ENCODE measurements at regions not wholly inside any gene's neighbourhood (a gene's known extent, or its start where the extent isn't known, plus 50 kb on each side); places are given as distances from the start of the nearest gene placed in this dataset.

DNA sequence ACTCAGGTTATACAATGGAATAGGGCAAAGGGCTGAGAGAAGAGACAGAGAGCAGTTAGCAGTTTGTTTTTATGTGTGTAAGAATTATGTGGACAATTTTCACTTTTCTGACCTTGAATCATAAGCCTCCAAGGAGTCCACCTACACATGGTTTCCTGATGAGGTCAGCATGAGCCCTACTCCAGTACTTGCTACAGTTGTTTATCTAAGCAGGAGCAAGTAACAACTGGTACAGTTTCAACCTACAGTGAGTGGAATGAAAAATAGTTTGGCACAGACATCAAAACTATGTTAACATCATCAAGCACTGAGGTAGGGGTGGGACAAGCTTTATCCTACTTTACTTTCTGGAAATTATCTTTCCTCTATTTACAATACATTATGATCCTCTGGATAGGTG is 426.7 kb upstream of the ID4 start:
- no peak for DNase-seq (ENCODE audit: low read depth)

- peak; percentile 26 for DNase-seq (ENCODE audit: low read depth)
Observed at GRCh38 chr6:19413323-19413722, 423.8 kb upstream of the ID4 start.

DNA sequence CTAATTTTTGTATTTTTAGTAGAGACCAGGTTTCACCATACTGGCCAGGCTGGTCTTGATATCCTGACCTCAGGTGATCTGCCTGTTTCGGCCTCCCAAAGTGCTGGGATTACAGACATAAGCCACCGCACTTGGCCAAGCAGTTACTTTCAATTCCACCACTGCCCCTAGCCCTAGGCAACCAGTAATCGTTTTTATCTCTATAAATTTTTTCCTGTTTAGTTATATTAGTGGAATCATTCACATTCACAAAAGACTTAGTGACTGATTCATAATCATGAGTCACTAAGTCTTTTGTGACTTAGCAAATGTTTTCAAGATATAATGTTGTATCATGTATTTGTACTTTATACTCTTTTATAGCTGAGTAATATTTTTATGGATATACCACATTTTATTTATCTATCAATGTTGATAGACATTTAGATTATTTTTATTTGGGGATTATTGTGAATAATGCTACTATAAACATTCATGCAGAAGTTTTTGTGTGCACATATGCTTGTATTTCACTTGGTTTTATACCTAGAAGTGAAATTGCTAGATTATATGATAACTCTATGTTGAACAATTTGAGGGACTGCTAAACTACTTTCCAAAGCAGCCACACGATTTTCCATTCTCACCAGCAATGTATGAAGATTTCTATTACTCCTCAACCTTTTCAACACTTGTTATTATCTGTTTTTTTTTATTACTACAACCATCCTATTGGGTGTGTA is 421.4 kb upstream of the ID4 start:
- peak; percentile 24 for DNase-seq (ENCODE audit: low read depth)

GRCh38 chr6:19416811-19417210 is 420.4 kb upstream of the ID4 start:
- DNase-seq (ENCODE audit: low read depth) = no peak

GRCh38 chr6:19417713-19418112 is 419.5 kb upstream of the ID4 start:
- DNase-seq (ENCODE audit: low read depth) = no peak

DNA sequence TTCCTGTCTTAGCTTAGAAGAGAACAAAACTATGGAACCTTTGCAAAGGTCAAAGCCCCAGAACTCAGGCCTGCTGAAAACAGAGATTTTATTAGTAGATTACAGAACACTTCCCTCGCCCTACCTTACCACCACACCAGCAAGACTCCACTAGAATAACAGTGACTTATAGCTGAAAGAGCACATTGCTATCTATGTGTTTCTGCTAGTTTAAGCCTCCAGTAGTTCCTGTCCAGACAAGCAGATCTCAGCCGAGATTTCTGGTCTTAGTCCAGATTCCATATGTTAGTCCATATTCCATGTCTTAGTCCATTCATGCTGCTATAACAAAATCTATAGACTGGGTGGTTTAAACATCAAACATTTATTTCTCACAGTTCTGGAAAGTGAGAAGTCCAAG is 412.3 kb upstream of the ID4 start:
- no peak for DNase-seq (ENCODE audit: low read depth)

DNA sequence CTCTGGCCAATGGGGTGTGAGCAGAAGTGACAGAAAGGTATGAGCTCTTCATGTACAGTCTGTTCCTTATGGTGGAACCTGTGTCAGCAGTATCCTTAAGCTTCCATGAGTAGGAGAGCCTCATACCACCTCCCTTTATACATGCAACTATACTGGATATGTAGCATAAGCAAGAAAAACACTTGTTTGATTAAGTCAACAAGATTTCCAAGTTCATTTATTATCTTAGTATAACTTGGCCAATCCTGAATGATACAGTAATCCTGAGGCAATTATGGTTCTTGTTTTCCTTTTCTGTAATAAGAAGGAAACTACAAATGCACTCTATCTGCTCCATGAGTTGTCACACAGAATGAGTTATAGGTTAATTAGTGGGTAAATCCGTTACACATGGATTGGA is 409.6 kb upstream of the ID4 start:
- no peak for DNase-seq (ENCODE audit: low read depth)

DNA sequence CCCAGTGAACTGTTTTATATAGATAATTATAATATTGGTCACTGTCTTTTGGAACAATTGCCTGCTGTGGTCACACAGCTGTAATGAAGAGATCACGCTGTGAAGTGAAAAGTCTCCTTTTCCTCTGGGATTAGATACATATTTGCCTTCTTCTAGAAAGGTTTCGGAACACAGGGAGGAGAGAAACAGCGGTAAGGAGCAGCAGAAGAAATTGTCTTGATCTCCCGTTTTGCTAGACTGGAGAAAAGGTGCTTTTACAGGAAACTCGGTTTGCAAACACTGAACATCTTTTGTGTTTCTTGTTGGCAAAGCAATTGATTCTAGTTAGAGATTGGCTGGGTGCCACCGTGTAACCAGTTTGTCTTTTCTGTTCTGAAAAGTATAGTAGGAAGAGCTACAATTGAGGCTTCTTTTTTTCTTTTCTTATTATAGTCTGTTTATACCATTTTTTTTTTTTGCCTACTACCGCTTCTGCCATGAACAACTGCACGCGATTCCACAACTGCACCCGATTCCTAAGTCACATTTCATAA is 404.1 kb upstream of the ID4 start:
- DNase-seq (ENCODE audit: low read depth) = no peak

DNA sequence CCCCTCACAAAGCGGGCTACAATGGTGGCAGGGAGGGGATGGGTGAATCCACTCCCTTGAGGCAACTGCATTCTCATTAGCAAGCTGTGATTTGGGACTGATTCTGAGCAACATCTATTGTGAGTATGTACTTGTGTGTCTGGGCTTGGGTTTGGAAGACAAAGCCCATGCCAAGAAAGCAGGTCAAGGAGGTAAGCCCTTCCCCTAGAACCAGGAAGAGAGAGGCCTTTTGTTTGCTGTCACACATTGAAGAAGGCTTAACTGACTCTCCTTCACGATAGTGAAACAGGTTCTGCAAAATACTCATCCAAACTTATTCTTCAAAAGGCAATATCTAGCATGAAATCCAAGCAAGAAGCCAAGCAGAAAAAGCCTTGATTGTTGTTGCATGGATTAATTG is 403.1 kb upstream of the ID4 start:
- DNase-seq (ENCODE audit: low read depth) = no peak

GRCh38 chr6:19435755-19436154 is 401.4 kb upstream of the ID4 start:
- no peak for DNase-seq (ENCODE audit: low read depth)

DNA sequence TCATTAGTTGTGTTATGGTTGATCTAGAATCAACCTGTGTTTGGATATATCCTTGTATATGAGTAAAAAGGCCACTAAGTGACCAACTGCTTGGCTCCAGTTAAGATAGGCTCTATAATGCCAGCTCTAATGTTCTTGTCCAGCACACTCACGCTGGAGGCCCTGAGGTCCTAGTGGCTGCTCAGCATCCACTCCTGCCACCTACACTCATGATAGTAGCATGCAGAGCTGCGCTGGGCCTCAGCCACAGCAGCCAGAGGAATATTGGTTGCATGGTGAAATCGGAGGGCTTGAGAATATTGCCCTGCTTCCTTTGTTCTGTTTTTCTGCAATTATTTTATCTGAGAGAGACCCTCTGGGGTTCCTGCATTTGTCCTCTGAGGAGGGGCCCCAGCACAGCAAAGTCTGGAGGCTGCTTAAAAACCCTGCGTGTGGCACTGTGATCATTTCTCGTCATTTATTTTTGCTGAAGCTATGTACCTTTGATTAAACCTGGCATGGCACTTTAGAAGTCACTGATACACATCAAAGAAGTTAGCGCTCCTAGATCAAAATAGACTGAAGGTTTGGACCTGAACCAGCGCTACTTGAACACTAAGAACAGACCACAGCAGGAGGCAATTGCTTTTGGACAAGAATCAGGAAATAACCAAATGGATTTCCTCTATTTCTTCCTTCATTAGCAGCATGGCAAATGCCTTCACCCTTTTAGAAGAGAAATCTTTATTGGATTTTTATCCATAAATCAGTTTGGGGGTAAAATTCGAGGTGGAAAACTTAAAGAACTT is 398.4 kb upstream of the ID4 start:
- DNase-seq (ENCODE audit: low read depth) = no peak

GRCh38 chr6:19440531-19440930 is 396.6 kb upstream of the ID4 start:
- DNase-seq (ENCODE audit: low read depth) = no peak

- no peak for DNase-seq (ENCODE audit: low read depth)
Observed at GRCh38 chr6:19443411-19443810, 393.8 kb upstream of the ID4 start.

DNA sequence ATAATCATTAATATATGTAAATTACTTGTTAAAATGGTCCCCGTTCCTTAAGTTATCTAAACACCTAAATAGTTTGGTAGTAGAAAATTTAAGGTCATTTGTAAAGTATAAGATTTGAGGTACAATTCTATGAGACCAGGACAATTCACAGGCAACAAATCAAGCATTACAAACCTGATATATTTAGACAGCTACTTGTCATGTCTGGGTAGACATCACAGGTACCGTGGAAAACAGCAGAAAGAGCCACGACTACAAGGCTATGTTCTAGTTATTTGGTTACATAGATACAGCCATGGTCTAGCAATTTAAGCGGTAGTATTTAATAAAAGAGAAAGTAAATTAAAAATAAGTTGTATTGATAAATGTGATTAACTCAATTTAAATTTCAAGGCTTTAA is 393.1 kb upstream of the ID4 start:
- DNase-seq (ENCODE audit: low read depth) = no peak

DNA sequence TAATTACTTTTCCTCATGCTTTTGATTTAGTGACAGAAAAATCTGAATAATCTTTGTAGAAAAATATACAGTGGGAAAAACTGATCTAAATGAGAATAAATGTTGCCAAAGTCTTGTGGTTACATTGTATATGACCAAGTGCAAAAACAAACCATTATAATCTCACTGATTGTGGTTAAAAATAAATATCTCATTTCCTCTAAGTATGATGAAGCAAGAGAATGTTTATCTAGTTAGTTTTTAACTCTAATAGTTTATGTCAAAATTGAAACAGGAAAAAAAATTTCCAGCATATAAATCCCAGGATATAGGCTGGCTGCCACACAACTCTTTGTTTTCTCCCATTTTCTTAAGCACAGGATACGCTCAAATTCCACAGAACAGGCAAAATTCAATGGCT is 392.7 kb upstream of the ID4 start:
- no peak for DNase-seq (ENCODE audit: low read depth)

DNA sequence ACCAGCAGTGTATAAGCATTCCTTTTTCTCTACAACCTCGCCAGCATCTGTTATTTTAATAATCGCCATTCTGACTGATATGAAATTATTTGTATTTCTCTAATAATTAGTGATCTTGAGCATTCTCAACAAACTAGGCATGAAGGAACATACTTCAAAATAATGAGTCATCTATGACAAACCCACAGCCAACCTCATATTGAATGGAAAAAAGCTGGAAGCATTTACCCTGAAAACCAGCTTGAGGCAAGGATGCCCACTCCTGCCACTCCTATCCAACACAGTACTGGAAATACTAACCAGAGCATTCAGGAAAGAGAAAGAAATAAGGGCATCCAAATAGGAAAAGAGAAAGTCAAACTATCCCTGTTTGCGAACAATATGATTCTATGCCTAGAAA is 390.6 kb upstream of the ID4 start:
- no peak for DNase-seq (ENCODE audit: low read depth)

GRCh38 chr6:19450651-19451050 is 386.5 kb upstream of the ID4 start:
- DNase-seq (ENCODE audit: low read depth) = no peak

GRCh38 chr6:19452495-19452894 is 384.7 kb upstream of the ID4 start:
- DNase-seq (ENCODE audit: low read depth) = no peak

DNA sequence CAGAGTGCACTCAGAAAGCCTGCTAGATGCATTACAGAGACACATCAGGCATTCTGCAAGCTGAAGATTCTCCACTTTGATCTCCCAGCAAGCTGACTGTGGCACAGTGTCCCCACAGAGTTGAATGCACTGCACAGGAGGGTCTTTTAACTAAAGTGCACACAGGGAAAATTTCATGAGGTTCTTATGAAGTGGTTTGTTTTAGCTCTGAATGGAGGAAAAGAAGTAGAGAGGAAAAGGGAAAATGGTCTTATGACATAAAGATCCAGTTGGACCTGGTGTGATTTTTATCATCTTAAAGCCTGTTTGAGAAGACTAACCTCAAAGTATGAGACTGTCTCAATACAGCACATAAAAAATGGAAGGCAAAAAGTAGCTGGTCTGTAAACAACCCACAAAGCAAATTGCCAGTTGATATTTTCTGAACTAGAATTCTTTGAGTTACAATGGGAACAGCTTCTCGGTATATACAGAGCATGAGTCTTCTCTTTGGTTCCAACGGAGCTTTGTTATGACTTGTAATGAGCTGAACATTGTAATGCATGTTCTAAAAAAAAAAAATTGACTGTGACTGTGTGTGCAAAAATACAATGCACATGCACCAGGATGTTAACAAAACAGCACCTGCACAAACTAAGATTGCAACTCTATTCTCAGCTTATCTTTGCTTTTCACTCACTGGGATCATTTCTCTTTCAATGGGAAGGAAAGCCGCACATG is 383.0 kb upstream of the ID4 start:
- DNase-seq (ENCODE audit: low read depth) = no peak

DNA sequence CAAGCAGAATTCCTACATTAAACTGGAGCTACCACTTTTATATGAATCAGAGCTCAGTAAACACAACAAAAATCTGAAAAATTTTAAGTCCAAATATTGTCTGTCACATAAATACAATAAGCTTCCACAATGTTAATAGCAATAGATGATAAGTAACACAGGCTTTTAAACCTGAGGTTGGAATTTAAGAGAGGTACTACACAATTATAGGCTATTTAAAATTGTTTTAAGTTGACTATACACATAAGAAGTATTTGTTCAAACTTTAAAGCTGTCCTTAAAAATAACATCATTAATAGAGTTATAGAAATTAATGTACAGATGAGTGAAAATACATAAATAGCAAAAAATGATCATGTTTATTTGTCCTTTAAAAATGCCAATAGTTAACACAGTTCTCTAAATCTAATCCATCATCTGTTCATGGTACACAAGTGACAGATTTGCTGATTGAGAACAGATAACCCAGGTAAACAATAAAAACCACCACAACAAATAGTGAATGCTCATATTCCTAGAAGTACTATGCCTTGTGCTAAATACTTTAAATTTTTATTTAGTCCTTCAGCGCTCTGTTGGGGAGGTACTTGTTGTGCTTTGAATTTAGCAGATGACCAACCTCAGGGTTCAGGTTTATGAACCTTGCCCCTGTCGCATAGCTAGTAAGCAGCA is 382.3 kb upstream of the ID4 start:
- no peak for DNase-seq (ENCODE audit: low read depth)

- no peak for DNase-seq (ENCODE audit: low read depth)
Observed at GRCh38 chr6:19463250-19463649, 373.9 kb upstream of the ID4 start.

GRCh38 chr6:19463925-19464324 is 373.2 kb upstream of the ID4 start:
- no peak for DNase-seq (ENCODE audit: low read depth)
